ENCODE measurements at regions not wholly inside any gene's neighbourhood (a gene's known extent, or its start where the extent isn't known, plus 50 kb on each side); places are given as distances from the start of the nearest gene placed in this dataset.
A peak's percentile ranks its signal among the peaks of the same experiment; 100 is the strongest.

DNA sequence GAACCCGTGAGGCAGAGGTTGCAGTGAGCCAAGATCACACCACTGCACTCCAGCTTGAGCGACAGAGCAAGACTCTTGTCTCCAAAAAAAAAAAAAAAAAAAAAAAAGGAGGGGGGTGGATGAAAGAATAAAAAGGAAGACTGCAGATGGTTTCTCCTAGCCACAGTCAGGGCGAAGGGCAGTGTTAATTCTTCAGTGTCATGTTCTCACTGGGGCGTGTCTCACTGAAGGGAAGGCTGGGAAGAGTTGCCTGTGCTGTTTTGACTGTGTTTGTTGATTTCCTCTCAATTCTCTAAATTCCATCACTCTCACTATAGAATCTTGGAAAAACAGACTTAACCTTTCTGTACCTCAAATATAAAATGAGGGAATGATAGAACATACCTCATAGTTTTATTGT lies 71.6 kb upstream of the DHX15 start:
- peak in 1 of 2 experiments; percentile 44 for DNase-seq (ENCODE audit: low read depth in 1 of 2, low spot score in 1 of 2)
- TF ChIP-seq CHD2 (IDR thresholded peaks at IDR 0.05; ENCODE audit: low read length, partially characterized antibody) = no peak
- TF ChIP-seq SREBF2 (IDR thresholded peaks at IDR 0.05) = no peak
- TF ChIP-seq CEBPB (IDR thresholded peaks at IDR 0.05) = no peak
- no peak for TF ChIP-seq KDM5A (IDR thresholded peaks at IDR 0.05)
- no peak for TF ChIP-seq TP53 (CRISPR knock-in tag; IDR thresholded peaks at IDR 0.05)
- TF ChIP-seq CBX2 (IDR thresholded peaks at IDR 0.05; ENCODE audit: borderline replicate concordance, low read depth) = no peak
- no peak for TF ChIP-seq POLR2AphosphoS2 (conservative IDR thresholded peaks at IDR 0.05; ENCODE audit: low read length)
- no peak for TF ChIP-seq CTCF (IDR thresholded peaks at IDR 0.05)
- TF ChIP-seq NR3C1 (IDR thresholded peaks at IDR 0.05) = no peak
- TF ChIP-seq KDM1A (IDR thresholded peaks at IDR 0.05; ENCODE audit: low read depth) = no peak
- TF ChIP-seq, protein P1, sequence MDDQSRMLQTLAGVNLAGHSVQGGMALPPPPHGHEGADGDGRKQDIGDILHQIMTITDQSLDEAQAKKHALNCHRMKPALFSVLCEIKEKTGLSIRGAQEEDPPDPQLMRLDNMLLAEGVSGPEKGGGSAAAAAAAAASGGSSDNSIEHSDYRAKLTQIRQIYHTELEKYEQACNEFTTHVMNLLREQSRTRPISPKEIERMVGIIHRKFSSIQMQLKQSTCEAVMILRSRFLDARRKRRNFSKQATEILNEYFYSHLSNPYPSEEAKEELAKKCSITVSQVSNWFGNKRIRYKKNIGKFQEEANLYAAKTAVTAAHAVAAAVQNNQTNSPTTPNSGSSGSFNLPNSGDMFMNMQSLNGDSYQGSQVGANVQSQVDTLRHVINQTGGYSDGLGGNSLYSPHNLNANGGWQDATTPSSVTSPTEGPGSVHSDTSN (IDR thresholded peaks at IDR 0.05) = no peak
- no peak for TF ChIP-seq MYC (IDR thresholded peaks at IDR 0.05; ENCODE audit: borderline replicate concordance, low read length)
- no peak for TF ChIP-seq SMC3 (IDR thresholded peaks at IDR 0.05)
- TF ChIP-seq, protein P2, sequence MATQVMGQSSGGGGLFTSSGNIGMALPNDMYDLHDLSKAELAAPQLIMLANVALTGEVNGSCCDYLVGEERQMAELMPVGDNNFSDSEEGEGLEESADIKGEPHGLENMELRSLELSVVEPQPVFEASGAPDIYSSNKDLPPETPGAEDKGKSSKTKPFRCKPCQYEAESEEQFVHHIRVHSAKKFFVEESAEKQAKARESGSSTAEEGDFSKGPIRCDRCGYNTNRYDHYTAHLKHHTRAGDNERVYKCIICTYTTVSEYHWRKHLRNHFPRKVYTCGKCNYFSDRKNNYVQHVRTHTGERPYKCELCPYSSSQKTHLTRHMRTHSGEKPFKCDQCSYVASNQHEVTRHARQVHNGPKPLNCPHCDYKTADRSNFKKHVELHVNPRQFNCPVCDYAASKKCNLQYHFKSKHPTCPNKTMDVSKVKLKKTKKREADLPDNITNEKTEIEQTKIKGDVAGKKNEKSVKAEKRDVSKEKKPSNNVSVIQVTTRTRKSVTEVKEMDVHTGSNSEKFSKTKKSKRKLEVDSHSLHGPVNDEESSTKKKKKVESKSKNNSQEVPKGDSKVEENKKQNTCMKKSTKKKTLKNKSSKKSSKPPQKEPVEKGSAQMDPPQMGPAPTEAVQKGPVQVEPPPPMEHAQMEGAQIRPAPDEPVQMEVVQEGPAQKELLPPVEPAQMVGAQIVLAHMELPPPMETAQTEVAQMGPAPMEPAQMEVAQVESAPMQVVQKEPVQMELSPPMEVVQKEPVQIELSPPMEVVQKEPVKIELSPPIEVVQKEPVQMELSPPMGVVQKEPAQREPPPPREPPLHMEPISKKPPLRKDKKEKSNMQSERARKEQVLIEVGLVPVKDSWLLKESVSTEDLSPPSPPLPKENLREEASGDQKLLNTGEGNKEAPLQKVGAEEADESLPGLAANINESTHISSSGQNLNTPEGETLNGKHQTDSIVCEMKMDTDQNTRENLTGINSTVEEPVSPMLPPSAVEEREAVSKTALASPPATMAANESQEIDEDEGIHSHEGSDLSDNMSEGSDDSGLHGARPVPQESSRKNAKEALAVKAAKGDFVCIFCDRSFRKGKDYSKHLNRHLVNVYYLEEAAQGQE (IDR thresholded peaks at IDR 0.05) = no peak
- no peak for TF ChIP-seq TFCP2L1 (CRISPR knock-in tag; IDR thresholded peaks at IDR 0.05)
- TF ChIP-seq, protein P3, sequence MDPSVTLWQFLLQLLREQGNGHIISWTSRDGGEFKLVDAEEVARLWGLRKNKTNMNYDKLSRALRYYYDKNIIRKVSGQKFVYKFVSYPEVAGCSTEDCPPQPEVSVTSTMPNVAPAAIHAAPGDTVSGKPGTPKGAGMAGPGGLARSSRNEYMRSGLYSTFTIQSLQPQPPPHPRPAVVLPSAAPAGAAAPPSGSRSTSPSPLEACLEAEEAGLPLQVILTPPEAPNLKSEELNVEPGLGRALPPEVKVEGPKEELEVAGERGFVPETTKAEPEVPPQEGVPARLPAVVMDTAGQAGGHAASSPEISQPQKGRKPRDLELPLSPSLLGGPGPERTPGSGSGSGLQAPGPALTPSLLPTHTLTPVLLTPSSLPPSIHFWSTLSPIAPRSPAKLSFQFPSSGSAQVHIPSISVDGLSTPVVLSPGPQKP (IDR thresholded peaks at IDR 0.05; ENCODE audit: low read depth, low read length) = no peak
- TF ChIP-seq HEYL (CRISPR knock-in tag; IDR thresholded peaks at IDR 0.05) = no peak
- no peak for TF ChIP-seq PHF8 (IDR thresholded peaks at IDR 0.05; ENCODE audit: borderline replicate concordance, low read depth)
- no peak for TF ChIP-seq EHMT2 (IDR thresholded peaks at IDR 0.05; ENCODE audit: low read depth)
- TF ChIP-seq RNF2 (IDR thresholded peaks at IDR 0.05; ENCODE audit: borderline replicate concordance, low read depth) = no peak
- Histone ChIP-seq H3K9me3 (no peaks in the 10 kb centered on the region), H3K4me2 (peak overlapping the region; percentile 62), H3K27ac (peak overlapping the region; percentile 50 to 67; a peak in 4 of 6 replicates), H3K4me3 (no peak overlapping the region), H3K4me1 (peaks cover 52% of the 10 kb centered on the region)
- POLR2A ChIA-PET = no interaction called here
- CTCF ChIA-PET = interaction anchor here (0.6 kb wide), 1 partner anchor 106 kb away, joined by 4 read pairs; no protein-coding TSS in a partner anchor
- ATAC-seq = peak in 1 of 2 experiments; percentile 81; a peak in 3 of 6 replicates
- no peak for FAIRE-seq
- 25% methylated on average over 4 of the region's 4 CpGs for WGBS (ENCODE audit: missing lambda C conversion rate)

Measured in A549 (cell line).